ENCODE measurements at regions not wholly inside any gene's neighbourhood (a gene's known extent, or its start where the extent isn't known, plus 50 kb on each side); places are given as distances from the start of the nearest gene placed in this dataset.

GRCh38 chr2:154533300-154533940 is 165.1 kb upstream of the KCNJ3 start:
- Histone ChIP-seq H3K36me3 (ENCODE audit: low read depth, low read length) (no peaks in the 10 kb centered on the region), H3K27ac (ENCODE audit: low read length) (no peak overlapping the region), H3K9ac (ENCODE audit: low read length) (no peak overlapping the region), H3K9me2 (replicated peaks; ENCODE audit: low read length) (no peaks in the 10 kb centered on the region), H3K4me1 (ENCODE audit: insufficient read depth, low read length) (no peaks in the 10 kb centered on the region), H3K4me3 (ENCODE audit: low read length) (no peak overlapping the region), H2AFZ (ENCODE audit: low read length) (no peak overlapping the region), H3K4me2 (ENCODE audit: low read length) (no peak overlapping the region), H3K27me3 (ENCODE audit: low read length) (no peaks in the 10 kb centered on the region), H3F3A (ENCODE audit: low read length, unreplicated experiment) (no peaks in the 10 kb centered on the region), H4K20me1 (ENCODE audit: low read length) (no peaks in the 10 kb centered on the region), H3K9me3 (ENCODE audit: low read length) (no peaks in the 10 kb centered on the region), H3K79me2 (ENCODE audit: low read length) (no peaks in the 10 kb centered on the region)
- POLR2A ChIA-PET (ENCODE audit: unreplicated experiment) = no interaction called here
- DNase-seq = no peak
- intact Hi-C loops (cut with micrococcal nuclease) = no loop called here
- no TSS peak for BruUV-seq (replicated peaks)
- CTCF ChIA-PET = no interaction called here
- ATAC-seq = no peak
- TF ChIP-seq EZH2phosphoT487 (IDR thresholded peaks at IDR 0.05; ENCODE audit: borderline replicate concordance, low read length) = no peak
- no peak for TF ChIP-seq EZH2 (IDR thresholded peaks at IDR 0.05; ENCODE audit: low read length, unreplicated experiment)
- TF ChIP-seq, protein P1, sequence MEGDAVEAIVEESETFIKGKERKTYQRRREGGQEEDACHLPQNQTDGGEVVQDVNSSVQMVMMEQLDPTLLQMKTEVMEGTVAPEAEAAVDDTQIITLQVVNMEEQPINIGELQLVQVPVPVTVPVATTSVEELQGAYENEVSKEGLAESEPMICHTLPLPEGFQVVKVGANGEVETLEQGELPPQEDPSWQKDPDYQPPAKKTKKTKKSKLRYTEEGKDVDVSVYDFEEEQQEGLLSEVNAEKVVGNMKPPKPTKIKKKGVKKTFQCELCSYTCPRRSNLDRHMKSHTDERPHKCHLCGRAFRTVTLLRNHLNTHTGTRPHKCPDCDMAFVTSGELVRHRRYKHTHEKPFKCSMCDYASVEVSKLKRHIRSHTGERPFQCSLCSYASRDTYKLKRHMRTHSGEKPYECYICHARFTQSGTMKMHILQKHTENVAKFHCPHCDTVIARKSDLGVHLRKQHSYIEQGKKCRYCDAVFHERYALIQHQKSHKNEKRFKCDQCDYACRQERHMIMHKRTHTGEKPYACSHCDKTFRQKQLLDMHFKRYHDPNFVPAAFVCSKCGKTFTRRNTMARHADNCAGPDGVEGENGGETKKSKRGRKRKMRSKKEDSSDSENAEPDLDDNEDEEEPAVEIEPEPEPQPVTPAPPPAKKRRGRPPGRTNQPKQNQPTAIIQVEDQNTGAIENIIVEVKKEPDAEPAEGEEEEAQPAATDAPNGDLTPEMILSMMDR (conservative IDR thresholded peaks at IDR 0.05; ENCODE audit: low read depth, low read length) = no peak

DNA sequence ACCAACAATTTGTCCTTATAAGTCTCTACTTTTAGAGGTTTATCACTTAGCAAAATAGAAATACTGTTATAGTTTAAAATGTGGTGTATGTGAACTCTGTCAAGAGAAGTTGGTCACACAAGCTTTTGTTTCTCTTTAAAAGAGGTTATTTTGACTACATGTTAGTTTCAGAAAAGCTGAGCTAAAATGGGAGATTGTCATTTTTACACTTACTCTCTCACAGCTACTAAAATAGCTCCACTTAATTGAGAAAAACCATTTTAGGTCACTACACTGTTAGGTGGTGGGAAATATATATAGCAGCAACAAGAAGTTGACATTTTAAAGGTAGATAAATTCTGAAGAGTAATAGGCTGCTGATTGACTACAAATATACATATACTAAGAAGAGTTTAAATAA is 161.5 kb upstream of the KCNJ3 start:
- no peak overlapping the region for H2AFZ ChIP-seq (ENCODE audit: low read length)
- no peaks in the 10 kb centered on the region for H3K9me2 ChIP-seq (replicated peaks; ENCODE audit: low read length)
- BruUV-seq (replicated peaks) = no TSS peak
- H3K27me3 ChIP-seq (ENCODE audit: low read length) = no peaks in the 10 kb centered on the region
- no peaks in the 10 kb centered on the region for H3K9me3 ChIP-seq (ENCODE audit: low read length)
- intact Hi-C loops (cut with micrococcal nuclease) = no loop called here
- TF ChIP-seq, protein P1 (conservative IDR thresholded peaks at IDR 0.05; ENCODE audit: low read depth, low read length) = no peak
- TF ChIP-seq EZH2 (IDR thresholded peaks at IDR 0.05; ENCODE audit: low read length, unreplicated experiment) (no peak), EZH2phosphoT487 (IDR thresholded peaks at IDR 0.05; ENCODE audit: borderline replicate concordance, low read length) (no peak)
- no peaks in the 10 kb centered on the region for H3F3A ChIP-seq (ENCODE audit: low read length, unreplicated experiment)
- H3K4me1 ChIP-seq (ENCODE audit: insufficient read depth, low read length) = no peaks in the 10 kb centered on the region
- H3K4me2 ChIP-seq (ENCODE audit: low read length) = no peak overlapping the region
- DNase-seq (no peak), ATAC-seq (no peak)
- no peaks in the 10 kb centered on the region for H4K20me1 ChIP-seq (ENCODE audit: low read length)
- no peak overlapping the region for H3K27ac ChIP-seq (ENCODE audit: low read length)
- no peaks in the 10 kb centered on the region for H3K36me3 ChIP-seq (ENCODE audit: low read depth, low read length)
- H3K9ac ChIP-seq (ENCODE audit: low read length) = no peak overlapping the region
- H3K4me3 ChIP-seq (ENCODE audit: low read length) = no peak overlapping the region
- ChIA-PET CTCF (no interaction called here), POLR2A (ENCODE audit: unreplicated experiment) (no interaction called here)
- no peaks in the 10 kb centered on the region for H3K79me2 ChIP-seq (ENCODE audit: low read length)

DNA sequence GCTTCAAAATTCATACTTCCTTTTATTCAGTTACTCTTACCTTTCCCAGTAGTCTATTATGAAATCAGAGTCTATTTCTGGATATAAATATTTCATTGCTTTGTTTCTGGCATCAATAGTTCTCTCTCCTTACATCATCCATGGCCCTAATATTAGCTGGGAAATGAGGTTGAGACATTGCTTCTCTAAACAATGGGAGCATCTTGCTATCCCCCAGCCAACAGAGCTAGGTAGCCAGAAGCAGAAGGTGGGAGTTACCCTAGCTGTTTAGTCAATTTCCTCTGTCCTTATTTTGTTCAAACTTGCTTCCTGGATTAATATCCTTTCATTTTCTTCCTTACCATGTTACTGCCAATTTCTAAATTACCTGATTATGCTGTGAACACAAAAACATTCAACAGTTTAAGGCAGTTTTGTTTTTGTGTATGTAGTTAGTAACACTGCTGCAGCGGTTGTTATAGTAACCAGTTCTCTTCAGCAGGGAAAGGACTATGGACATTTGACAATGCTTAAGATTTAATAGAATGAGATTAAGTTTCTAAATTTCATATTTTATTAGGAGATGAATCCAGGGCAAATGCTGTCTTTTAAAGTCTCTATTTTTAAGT is 160.5 kb upstream of the KCNJ3 start:
- H3K27me3 ChIP-seq (ENCODE audit: low read length) = no peaks in the 10 kb centered on the region
- intact Hi-C loops (cut with micrococcal nuclease) = no loop called here
- H4K20me1 ChIP-seq (ENCODE audit: low read length) = no peaks in the 10 kb centered on the region
- H3K79me2 ChIP-seq (ENCODE audit: low read length) = no peaks in the 10 kb centered on the region
- no TSS peak for BruUV-seq (replicated peaks)
- H3K27ac ChIP-seq (ENCODE audit: low read length) = no peak overlapping the region
- H3F3A ChIP-seq (ENCODE audit: low read length, unreplicated experiment) = no peaks in the 10 kb centered on the region
- ChIA-PET CTCF (no interaction called here), POLR2A (ENCODE audit: unreplicated experiment) (no interaction called here)
- ATAC-seq = no peak
- no peak overlapping the region for H3K4me3 ChIP-seq (ENCODE audit: low read length)
- no peak overlapping the region for H2AFZ ChIP-seq (ENCODE audit: low read length)
- no peak for DNase-seq
- TF ChIP-seq, protein P1 (conservative IDR thresholded peaks at IDR 0.05; ENCODE audit: low read depth, low read length) = no peak
- TF ChIP-seq EZH2phosphoT487 (IDR thresholded peaks at IDR 0.05; ENCODE audit: borderline replicate concordance, low read length) = no peak
- no peak for TF ChIP-seq EZH2 (IDR thresholded peaks at IDR 0.05; ENCODE audit: low read length, unreplicated experiment)
- H3K36me3 ChIP-seq (ENCODE audit: low read depth, low read length) = no peaks in the 10 kb centered on the region
- no peaks in the 10 kb centered on the region for H3K4me1 ChIP-seq (ENCODE audit: insufficient read depth, low read length)
- H3K9ac ChIP-seq (ENCODE audit: low read length) = no peak overlapping the region
- no peak overlapping the region for H3K4me2 ChIP-seq (ENCODE audit: low read length)
- no peaks in the 10 kb centered on the region for H3K9me2 ChIP-seq (replicated peaks; ENCODE audit: low read length)
- no peaks in the 10 kb centered on the region for H3K9me3 ChIP-seq (ENCODE audit: low read length)
